HUES64 (cell line): ENCODE measurements at regions not wholly inside any gene's neighbourhood (a gene's known extent, or its start where the extent isn't known, plus 50 kb on each side); places are given as distances from the start of the nearest gene placed in this dataset.

Source experiments
- H3K27ac ChIP-seq: 2 replicates; pipeline ENCODE4 v1.7.0; 2013; ENCODE audit warnings: low read depth, low read length, inconsistent platforms
- H3K27me3 ChIP-seq: 2 replicates; pipeline ENCODE4 v1.6.1; 2013; ENCODE audit warnings: mild to moderate bottlenecking, low read length; ENCODE audit not compliant: insufficient read depth
- H3K36me3 ChIP-seq: 2 replicates; pipeline ENCODE4 v1.6.1; 2013; ENCODE audit warnings: mild to moderate bottlenecking, low read length; ENCODE audit not compliant: insufficient read depth
- H3K4me1 ChIP-seq: 2 replicates; pipeline ENCODE4 v1.6.1; 2013; ENCODE audit warnings: mild to moderate bottlenecking, low read length, moderate library complexity; ENCODE audit not compliant: insufficient read depth
- H3K4me3 ChIP-seq: 2 replicates; pipeline ENCODE4 v1.5.1; 2013; ENCODE audit warnings: mild to moderate bottlenecking, low read length, moderate library complexity
- H3K9ac ChIP-seq: 2 replicates; pipeline ENCODE4 v1.6.1; 2013; ENCODE audit warnings: mild to moderate bottlenecking, low read depth, low read length
- H3K9me3 ChIP-seq: 2 replicates; pipeline ENCODE4 v1.6.1; 2013; ENCODE audit warnings: low read depth, low read length; ENCODE audit not compliant: insufficient read depth
- WGBS: fragments of 150-250, 120-280 bp; methylation state at CpG from one replicate; pipeline ENCODE4 v1.1.7; 2013; ENCODE audit warnings: missing lambda C conversion rate; 5-methylcytosine and 5-hydroxymethylcytosine counted together

DNA sequence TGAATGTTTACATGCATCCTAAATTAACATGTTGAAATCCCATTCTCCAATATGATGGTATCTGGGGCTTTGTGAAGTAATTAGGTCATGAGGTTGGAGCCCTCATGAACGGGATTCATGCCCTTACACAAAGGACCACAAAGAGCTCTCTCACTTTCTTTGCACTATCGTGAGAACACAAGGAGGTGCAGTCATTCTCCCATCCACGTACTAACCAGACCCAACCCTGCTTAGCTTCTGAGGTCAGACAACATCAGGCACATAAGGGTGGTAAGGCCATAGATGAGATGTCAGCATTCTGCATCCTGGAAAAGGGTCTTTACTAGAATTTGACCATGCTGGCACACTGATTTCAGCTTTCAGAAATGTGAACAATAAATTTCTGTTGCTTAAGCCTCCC, 1211.9 kb upstream of the MIR17HG start:
- no peaks in the 10 kb centered on the region for H3K4me1 ChIP-seq
- no peak overlapping the region for H3K9ac ChIP-seq
- no peak overlapping the region for H3K4me3 ChIP-seq
- H3K27me3 ChIP-seq = no peaks in the 10 kb centered on the region
- H3K36me3 ChIP-seq = no peaks in the 10 kb centered on the region
- H3K27ac ChIP-seq = no peak overlapping the region
- 94% methylated on average over 3 of the region's 3 CpGs for WGBS
- no peaks in the 10 kb centered on the region for H3K9me3 ChIP-seq

DNA sequence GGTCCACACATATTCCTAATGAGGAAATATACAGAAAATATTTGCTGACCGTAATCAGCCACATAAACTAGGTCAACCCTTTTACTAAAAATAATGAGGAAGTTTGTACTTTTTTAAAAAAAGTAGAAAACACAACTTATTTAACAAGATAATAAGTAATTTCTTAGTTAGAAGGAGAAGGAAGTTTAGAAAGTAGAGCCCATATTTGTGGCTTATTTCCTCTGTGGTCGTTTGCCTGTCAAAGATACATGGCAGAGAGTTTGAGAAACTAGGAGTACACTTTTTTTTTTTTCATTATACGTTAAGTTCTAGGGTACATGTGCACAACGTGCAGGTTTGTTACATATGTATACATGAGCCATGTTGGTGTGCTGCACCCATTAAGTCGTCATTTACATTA, 1205.2 kb upstream of the MIR17HG start:
- 94% methylated on average over 4 of the region's 5 CpGs for WGBS
- no peaks in the 10 kb centered on the region for H3K27me3 ChIP-seq
- no peaks in the 10 kb centered on the region for H3K4me1 ChIP-seq
- H3K4me3 ChIP-seq = no peak overlapping the region
- H3K36me3 ChIP-seq = no peaks in the 10 kb centered on the region
- no peaks in the 10 kb centered on the region for H3K9me3 ChIP-seq
- no peak overlapping the region for H3K9ac ChIP-seq
- no peak overlapping the region for H3K27ac ChIP-seq

DNA sequence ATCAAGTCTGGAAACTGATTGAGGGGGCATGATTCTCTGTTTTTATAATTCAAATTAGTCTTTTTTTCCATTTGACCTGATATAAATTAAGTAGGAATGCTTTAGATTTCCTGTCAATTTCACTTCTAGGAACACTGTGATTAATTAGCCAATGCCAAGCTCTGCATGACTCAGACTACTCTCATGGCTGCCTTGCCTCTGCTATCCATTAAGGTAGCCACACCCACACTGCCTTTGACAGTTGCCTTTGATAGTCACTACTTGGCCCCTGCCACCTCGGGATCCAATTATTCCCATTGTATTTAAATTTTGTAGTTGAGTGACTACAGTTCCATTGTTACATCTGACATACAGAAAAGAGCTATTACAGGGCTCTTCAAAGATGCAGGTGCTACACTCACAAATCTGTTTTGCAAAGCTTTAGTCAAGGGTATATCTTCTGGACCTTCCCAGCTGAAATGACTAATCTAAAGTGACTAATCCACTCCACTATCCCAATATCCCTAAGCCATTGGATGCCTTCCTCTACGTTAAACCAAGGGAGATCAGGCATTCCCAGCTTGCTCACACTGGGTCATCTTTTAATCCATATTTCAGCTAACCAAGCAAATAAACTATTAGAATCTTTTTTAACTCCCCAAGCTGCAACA, 1193.1 kb upstream of the MIR17HG start:
- Histone ChIP-seq H3K27me3 (no peaks in the 10 kb centered on the region), H3K4me1 (no peaks in the 10 kb centered on the region), H3K9ac (no peak overlapping the region), H3K36me3 (no peaks in the 10 kb centered on the region), H3K4me3 (no peak overlapping the region), H3K9me3 (no peaks in the 10 kb centered on the region), H3K27ac (no peak overlapping the region)
- 94% methylated on average over 1 of the region's 2 CpGs for WGBS

DNA sequence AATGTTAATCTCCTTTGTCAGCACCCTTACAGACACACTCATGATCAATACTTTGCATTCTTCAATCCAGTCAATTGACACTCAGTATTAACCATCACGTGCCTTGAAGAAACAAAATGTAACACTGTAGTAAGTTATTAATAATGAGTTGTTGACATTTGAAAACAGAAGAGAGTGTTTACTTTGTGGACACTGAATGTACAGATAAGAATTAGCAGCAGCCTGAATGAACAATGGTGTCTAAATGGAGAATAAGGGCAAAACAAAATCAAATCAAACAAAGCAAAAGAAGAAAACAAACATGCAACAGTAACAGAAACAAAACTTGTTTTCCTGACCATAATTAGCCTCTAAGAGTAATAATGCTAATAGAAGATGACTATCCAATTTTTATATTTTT, 1191.1 kb upstream of the MIR17HG start:
- no peak overlapping the region for H3K9ac ChIP-seq
- H3K4me3 ChIP-seq = no peak overlapping the region
- 100% methylated on average over 1 of the region's 1 CpG for WGBS
- no peaks in the 10 kb centered on the region for H3K27me3 ChIP-seq
- H3K36me3 ChIP-seq = no peaks in the 10 kb centered on the region
- no peak overlapping the region for H3K27ac ChIP-seq
- no peaks in the 10 kb centered on the region for H3K9me3 ChIP-seq
- H3K4me1 ChIP-seq = no peaks in the 10 kb centered on the region

DNA sequence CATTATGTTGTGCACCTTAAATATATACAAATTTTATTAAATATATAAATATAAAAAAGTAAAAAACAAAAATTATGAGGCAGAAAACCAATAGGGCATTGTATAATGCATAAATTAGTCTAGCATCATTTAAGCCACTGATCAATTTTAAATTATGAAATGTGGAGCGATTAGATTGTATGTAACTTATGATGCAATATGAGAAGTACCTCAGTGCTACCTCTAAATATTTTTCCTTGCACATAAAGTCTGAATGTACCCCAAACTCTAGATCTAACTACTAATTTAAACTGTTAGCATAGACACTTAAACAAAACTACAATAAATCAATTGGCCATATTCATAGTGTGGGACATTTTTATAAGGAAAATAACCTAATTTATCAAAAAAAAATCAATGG, 1178.5 kb upstream of the MIR17HG start:
- WGBS = no CpG with 5 or more reads among the region's 1 CpG
- no peaks in the 10 kb centered on the region for H3K9me3 ChIP-seq
- no peak overlapping the region for H3K9ac ChIP-seq
- no peak overlapping the region for H3K4me3 ChIP-seq
- H3K27ac ChIP-seq = no peak overlapping the region
- H3K4me1 ChIP-seq = no peaks in the 10 kb centered on the region
- no peaks in the 10 kb centered on the region for H3K36me3 ChIP-seq
- no peaks in the 10 kb centered on the region for H3K27me3 ChIP-seq

DNA sequence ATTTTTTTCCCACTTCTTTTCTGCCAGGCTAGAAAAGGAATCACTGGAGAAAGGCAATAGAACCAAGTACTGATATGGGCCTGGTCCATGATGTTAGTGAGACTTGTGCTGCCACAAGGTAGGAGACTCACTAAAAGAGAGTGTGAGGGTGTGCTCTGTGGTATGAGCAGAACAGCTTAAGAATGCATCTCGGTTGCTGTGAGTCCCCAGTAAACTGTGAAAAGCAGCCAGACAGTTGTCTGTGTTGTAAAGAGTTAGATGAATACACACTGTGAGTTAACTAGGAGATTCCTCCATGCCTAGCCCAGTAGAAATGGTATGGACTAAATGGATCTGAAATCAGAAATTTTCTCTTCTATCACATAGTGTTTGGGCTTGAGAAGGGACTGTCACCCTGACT, 1177.3 kb upstream of the MIR17HG start:
- H3K9ac ChIP-seq = no peak overlapping the region
- H3K9me3 ChIP-seq = no peaks in the 10 kb centered on the region
- H3K4me3 ChIP-seq = no peak overlapping the region
- no peaks in the 10 kb centered on the region for H3K36me3 ChIP-seq
- no peak overlapping the region for H3K27ac ChIP-seq
- 75% methylated on average over 1 of the region's 1 CpG for WGBS
- no peaks in the 10 kb centered on the region for H3K27me3 ChIP-seq
- no peaks in the 10 kb centered on the region for H3K4me1 ChIP-seq

DNA sequence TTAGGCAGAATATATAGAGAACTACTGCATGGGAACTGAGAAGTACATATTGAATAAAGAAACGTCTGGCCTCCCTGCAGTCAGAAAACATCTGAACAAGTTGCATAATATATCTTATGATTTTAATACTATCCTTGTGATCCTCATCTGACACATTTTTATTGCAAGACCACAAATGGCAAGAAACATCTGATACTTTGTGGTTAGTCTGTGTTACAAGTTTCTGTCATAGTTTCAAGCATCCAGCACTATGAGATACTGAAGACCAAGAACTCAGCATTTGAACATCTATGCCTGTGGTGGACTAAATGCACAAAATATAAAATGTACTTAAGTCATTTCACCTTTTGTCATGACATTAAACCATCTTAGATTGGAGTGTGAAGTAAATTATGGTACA, 1175.8 kb upstream of the MIR17HG start:
- 100% methylated on average over 1 of the region's 1 CpG for WGBS
- no peak overlapping the region for H3K9ac ChIP-seq
- no peaks in the 10 kb centered on the region for H3K36me3 ChIP-seq
- H3K4me1 ChIP-seq = no peaks in the 10 kb centered on the region
- no peaks in the 10 kb centered on the region for H3K27me3 ChIP-seq
- no peaks in the 10 kb centered on the region for H3K9me3 ChIP-seq
- H3K27ac ChIP-seq = no peak overlapping the region
- no peak overlapping the region for H3K4me3 ChIP-seq

DNA sequence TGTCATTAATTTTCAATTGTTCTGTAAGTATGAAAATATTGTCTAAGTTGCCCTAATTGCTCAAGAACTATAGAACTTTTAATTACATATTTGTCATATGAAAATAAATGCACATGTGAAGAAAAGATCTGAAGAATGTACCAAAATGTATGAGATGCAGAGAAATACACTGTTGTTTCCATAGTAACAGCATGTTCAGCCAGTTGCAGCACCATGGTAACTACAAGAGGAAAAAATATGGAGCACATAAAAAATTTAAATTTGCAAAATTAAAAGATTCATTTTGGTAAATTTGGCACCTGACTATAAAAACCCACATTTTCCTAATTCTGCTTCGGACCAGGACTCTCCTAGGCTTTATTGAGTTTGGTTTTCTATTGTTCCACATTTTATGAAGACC, 1170.0 kb upstream of the MIR17HG start:
- Histone ChIP-seq H3K27ac (no peak overlapping the region), H3K4me3 (no peak overlapping the region), H3K27me3 (no peaks in the 10 kb centered on the region), H3K9me3 (no peaks in the 10 kb centered on the region), H3K36me3 (no peaks in the 10 kb centered on the region), H3K9ac (no peak overlapping the region), H3K4me1 (no peaks in the 10 kb centered on the region)
- 75% methylated on average over 1 of the region's 1 CpG for WGBS

DNA sequence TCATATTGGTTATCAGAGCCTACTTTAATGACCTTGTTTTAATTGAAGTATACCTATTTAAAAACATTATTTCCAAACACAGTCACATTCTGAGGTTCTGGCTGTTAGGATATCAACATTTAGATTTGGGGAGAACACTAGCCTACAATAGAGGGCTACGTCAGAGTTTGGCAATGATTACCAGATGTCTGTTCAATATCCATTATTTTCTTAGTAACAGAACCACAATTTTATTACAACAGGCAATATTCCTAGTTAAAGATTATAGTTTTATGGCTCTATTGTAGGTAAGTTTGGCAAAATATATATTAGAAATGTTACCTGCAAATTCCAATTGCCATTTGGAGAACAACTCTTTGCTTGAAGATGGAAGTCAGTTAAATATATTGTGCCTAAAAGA, 1163.1 kb upstream of the MIR17HG start:
- H3K9ac ChIP-seq = no peak overlapping the region
- no peaks in the 10 kb centered on the region for H3K9me3 ChIP-seq
- H3K27ac ChIP-seq = no peak overlapping the region
- H3K27me3 ChIP-seq = no peaks in the 10 kb centered on the region
- H3K4me1 ChIP-seq = no peaks in the 10 kb centered on the region
- no peaks in the 10 kb centered on the region for H3K36me3 ChIP-seq
- WGBS = 86% methylated on average over 1 of the region's 1 CpG
- H3K4me3 ChIP-seq = no peak overlapping the region

DNA sequence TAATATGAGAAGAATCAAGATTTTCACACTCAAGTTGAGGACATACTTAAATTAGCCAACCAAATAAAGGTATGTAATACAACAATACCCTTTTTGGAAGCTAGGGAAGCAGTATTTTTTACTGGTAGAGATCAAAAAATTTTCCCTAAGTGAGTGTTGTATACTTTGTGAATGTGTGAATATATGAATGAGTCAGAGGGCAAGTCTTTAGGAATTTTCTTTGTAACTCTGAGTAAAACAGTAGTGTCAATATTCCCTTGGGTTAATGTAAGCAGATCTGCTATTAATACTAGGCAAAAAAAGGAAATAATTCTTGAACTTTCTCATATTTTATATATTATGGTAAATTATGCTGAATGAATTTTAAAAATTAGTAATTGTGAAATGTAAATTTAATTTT, 1161.8 kb upstream of the MIR17HG start:
- H3K27ac ChIP-seq = no peak overlapping the region
- no peak overlapping the region for H3K4me3 ChIP-seq
- H3K36me3 ChIP-seq = no peaks in the 10 kb centered on the region
- H3K9me3 ChIP-seq = no peaks in the 10 kb centered on the region
- H3K9ac ChIP-seq = no peak overlapping the region
- no peaks in the 10 kb centered on the region for H3K4me1 ChIP-seq
- no peaks in the 10 kb centered on the region for H3K27me3 ChIP-seq

DNA sequence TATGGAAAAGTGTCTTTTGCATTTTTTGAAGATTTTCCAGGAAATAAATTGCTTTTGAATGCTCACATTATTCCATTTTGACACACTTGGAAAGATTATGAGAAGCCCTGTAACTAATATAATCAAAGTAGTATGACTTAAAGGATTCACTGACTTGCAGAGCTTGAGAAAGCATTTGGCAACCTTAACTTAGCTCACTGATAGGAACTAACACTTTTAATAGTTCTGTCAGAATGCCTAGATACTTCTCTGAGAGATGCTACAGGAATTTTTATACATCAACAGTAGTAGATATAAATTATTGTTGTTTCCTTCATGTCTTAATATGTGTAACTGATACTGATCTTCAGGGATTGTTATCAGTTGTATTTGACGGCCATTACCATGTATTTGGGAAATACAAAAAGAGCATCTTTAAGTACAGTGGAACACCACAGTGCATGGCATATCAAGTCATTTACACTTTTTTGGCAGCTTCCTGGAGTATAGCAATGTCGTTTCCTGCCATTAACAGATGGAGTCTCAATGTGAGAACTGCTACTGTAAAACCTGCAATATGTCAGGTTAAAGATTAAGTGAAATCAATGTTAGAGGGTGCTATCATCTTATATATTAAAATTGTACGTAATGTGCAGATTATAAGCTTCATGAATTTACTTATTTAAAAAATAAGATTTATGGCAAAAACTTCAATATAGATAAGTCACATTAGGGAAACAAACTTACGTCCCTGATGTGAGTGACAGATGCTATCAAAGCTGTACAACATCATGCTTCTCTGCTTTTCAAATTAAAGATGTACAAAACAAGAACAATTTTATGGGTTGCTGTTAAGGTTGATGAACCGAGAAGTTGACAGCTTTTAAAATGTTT, 1159.8 kb upstream of the MIR17HG start:
- WGBS = 87% methylated on average over 4 of the region's 5 CpGs
- Histone ChIP-seq H3K9ac (no peak overlapping the region), H3K36me3 (no peaks in the 10 kb centered on the region), H3K27me3 (no peaks in the 10 kb centered on the region), H3K4me1 (no peaks in the 10 kb centered on the region), H3K4me3 (no peak overlapping the region), H3K9me3 (no peaks in the 10 kb centered on the region), H3K27ac (no peak overlapping the region)

DNA sequence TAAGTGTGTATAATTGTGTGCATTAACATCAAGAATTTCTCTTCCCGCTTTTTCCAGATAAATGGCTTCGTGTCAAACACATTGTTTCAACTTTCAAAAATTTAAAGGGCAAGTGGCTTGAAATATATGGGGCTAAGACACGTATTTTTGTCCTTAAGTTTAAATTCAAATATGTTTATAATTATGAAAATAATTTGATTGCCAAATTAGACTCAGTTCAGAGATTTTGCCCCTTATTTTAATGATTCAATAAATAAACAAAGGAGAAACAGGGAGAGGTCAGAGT, 1159.2 kb upstream of the MIR17HG start:
- H3K4me1 ChIP-seq = no peaks in the 10 kb centered on the region
- no CpG with 5 or more reads among the region's 3 CpGs for WGBS
- no peak overlapping the region for H3K4me3 ChIP-seq
- H3K36me3 ChIP-seq = no peaks in the 10 kb centered on the region
- H3K27ac ChIP-seq = no peak overlapping the region
- no peaks in the 10 kb centered on the region for H3K9me3 ChIP-seq
- H3K27me3 ChIP-seq = no peaks in the 10 kb centered on the region
- no peak overlapping the region for H3K9ac ChIP-seq
